GM12873 (cell line): ENCODE measurements at regions not wholly inside any gene's neighbourhood (a gene's known extent, or its start where the extent isn't known, plus 50 kb on each side); places are given as distances from the start of the nearest gene placed in this dataset.

Experiments used
- TF ChIP-seq, protein P1 (sequence below): IDR thresholded peaks from 2 replicates; pipeline ENCODE4 v1.5.1; 2012; ENCODE audit warnings: low read depth, mild to moderate bottlenecking, moderate library complexity, low read length, control low read depth; ENCODE audit not compliant: insufficient read depth; ENCODE audit errors: missing control alignments

DNA sequence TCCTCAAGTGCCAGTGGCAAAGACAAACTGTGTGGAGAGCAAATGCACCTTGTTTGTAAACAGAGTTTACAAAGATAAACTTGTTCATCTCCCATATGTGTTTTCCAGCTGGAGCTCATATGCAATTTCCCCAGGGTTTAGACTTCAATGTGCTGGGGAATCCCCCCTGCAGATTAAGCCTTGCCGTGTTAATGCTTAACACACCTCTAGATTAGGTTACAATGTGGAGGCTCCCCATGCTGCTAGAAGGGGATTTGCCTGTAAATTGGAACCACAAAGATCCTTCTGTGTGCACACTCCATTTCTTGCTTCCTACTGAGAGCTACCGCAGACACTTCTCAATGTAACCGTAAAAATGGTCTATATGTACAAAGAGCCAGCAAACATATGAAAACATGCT, 263.1 kb downstream of the TBX18 start:
- TF ChIP-seq, protein P1, sequence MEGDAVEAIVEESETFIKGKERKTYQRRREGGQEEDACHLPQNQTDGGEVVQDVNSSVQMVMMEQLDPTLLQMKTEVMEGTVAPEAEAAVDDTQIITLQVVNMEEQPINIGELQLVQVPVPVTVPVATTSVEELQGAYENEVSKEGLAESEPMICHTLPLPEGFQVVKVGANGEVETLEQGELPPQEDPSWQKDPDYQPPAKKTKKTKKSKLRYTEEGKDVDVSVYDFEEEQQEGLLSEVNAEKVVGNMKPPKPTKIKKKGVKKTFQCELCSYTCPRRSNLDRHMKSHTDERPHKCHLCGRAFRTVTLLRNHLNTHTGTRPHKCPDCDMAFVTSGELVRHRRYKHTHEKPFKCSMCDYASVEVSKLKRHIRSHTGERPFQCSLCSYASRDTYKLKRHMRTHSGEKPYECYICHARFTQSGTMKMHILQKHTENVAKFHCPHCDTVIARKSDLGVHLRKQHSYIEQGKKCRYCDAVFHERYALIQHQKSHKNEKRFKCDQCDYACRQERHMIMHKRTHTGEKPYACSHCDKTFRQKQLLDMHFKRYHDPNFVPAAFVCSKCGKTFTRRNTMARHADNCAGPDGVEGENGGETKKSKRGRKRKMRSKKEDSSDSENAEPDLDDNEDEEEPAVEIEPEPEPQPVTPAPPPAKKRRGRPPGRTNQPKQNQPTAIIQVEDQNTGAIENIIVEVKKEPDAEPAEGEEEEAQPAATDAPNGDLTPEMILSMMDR: no peak

DNA sequence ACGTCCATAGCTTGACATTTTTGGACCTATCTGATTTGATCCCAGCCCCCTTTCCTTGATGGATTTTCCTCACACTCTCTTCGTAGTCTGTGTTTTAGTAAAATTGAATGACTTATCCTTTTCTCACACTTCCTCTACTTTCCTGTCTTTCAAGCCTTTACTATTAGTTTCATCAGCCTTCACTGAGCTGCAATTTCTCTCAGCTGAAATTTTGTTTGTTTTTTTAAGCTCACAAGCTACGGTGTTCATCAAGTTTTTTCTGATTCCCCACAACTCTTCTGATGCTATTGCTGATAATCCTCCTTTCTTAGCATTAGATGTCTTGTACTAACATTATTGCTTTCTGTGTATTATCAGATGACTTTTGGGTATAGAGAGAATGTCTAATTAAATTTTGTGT, 263.7 kb downstream of the TBX18 start:
- TF ChIP-seq, protein P1: no peak

DNA sequence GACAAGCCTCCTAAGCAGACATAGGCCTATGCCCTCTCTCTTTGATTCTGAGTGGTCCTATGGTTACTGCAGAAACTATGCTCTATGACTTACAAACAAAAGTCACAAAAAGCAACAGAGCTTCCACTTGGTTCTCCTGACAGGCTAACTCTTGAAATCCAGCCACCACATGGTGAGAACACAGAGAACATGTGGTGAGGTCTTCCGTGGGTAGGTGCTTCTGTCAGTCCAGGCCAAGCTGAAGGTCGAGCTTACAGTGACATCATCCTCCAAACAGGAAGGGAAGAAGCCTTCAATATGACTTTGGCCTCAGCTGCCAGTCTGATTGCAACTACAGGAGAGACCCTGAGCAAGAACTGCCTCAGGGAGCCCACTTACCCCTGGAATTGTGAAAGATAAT, 265.5 kb downstream of the TBX18 start:
- TF ChIP-seq, protein P1: no peak

DNA sequence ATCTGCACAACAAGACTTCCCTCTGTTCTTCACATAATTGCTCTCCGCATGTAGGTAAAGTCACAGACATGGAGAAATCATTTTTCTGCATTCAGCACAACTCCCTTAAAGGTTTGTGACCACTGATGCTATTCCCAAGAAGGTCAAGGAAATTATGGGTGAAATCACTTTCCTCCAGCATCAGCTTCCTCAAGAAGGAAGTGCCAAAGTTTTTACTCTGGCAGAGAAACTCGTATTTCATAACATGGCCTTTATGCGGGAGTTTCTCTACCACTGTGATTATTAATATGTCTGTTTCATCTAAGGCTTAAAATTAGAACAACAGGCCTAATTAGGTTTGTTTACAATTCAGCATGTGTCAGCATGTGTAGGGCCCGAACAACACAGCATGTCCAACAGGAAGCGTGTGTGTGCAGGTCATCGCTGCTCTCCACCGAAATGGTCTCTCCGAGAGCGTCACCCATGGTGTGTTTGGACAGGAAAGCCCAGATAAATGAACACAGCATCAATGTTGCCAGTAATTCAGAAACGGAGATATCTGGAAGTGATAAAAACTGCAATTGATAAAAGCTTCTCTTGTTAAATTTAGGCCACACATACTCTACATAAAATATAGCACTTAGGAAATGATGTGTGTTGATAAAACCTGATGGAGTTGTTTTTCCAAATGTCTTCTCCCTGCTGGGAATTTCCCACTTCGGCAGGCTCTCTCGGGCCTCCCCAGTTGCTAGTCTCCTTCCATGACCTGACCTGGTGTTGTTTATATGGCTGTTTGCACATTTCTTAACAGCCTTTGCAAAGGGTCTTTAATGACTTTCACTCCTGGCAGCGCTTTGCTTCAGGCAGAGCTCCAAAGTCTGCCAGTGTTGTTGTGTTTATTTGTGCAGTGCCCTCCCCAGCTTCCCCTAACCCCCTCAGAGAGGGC, 265.1 kb upstream of the CEP162 start:
- TF ChIP-seq, protein P1: no peak

DNA sequence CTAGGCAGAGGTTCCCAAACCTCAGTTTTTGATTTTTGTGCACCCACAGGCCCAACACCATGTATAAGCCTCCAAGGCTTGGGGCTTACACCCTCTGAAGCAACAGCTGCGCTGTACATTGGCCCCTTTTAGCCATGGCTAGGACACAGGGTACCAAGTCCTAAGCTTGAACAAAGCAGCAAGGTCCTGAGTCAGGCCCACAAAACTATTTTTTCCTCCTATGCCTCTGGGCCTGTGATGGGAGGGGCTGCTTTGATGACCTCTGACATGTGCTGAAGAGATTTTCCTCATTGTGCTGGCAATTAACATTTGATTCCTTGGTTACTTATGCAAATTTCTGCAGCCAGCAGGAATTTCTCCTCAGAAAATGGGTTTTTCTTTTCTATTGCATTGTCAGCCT, 262.2 kb upstream of the CEP162 start:
- TF ChIP-seq, protein P1: no peak

DNA sequence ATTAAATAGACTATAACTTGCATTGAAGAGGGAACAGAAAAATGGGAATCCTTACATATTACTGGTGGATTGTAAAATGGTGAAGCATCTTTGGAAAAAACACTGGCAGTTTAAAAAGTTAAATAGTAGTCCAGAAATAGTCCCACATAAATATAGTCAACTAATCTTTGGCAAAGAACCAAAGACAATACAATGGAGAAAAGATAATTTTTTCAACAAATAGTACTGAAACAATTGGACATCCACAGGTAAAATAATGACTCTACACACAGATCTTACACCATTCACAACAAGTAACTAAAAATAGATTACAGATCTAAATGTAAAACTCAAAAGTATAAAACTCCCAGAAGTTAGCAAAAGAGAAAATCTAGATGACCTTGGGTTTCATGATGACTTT, 259.1 kb upstream of the CEP162 start:
- TF ChIP-seq, protein P1: no peak

DNA sequence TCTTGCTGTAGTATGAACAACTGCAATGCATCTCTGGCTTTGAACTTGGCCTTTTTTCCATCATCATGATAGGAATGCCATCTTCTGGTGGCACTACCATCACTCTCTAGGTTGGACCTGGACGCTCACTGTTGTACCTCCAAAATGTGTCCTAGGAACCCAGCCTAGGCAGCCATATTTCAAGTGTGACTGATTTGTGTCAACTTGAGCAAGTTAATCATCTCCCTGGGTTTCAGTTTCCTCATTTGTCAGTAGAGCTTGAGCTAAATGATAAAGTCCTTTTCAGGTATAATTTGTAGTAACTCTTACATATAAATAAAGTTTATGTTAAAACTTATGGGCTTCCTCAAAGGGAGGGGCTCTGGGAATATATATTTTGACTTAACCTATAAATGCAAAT, 241.7 kb upstream of the CEP162 start:
- TF ChIP-seq, protein P1: no peak
